ENCODE measurements at regions not wholly inside any gene's neighbourhood (a gene's known extent, or its start where the extent isn't known, plus 50 kb on each side); places are given as distances from the start of the nearest gene placed in this dataset.

- Histone ChIP-seq H3K36me3 (no peaks in the 10 kb centered on the region), H3K4me3 (ENCODE audit: low read depth, low read length) (no peak overlapping the region), H3K9me3 (no peaks in the 10 kb centered on the region), H3K4me1 (no peaks in the 10 kb centered on the region), H3K27me3 (no peaks in the 10 kb centered on the region)
- TF ChIP-seq, protein P1, sequence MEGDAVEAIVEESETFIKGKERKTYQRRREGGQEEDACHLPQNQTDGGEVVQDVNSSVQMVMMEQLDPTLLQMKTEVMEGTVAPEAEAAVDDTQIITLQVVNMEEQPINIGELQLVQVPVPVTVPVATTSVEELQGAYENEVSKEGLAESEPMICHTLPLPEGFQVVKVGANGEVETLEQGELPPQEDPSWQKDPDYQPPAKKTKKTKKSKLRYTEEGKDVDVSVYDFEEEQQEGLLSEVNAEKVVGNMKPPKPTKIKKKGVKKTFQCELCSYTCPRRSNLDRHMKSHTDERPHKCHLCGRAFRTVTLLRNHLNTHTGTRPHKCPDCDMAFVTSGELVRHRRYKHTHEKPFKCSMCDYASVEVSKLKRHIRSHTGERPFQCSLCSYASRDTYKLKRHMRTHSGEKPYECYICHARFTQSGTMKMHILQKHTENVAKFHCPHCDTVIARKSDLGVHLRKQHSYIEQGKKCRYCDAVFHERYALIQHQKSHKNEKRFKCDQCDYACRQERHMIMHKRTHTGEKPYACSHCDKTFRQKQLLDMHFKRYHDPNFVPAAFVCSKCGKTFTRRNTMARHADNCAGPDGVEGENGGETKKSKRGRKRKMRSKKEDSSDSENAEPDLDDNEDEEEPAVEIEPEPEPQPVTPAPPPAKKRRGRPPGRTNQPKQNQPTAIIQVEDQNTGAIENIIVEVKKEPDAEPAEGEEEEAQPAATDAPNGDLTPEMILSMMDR (IDR thresholded peaks at IDR 0.05; ENCODE audit: low read depth, low read length), result no peak
- no peak for DNase-seq
Measured at GRCh38 chr3:46135475-46135874, 72.6 kb downstream of the CCR1 start.

- Histone ChIP-seq H3K4me3 (ENCODE audit: low read depth, low read length) (no peak overlapping the region), H3K27me3 (no peaks in the 10 kb centered on the region), H3K4me1 (no peaks in the 10 kb centered on the region), H3K36me3 (no peaks in the 10 kb centered on the region), H3K9me3 (no peaks in the 10 kb centered on the region)
- DNase-seq, result no peak
- TF ChIP-seq, protein P1 (IDR thresholded peaks at IDR 0.05; ENCODE audit: low read depth, low read length), result no peak
Measured at GRCh38 chr3:46133285-46133684, 74.8 kb downstream of the CCR1 start.

DNA sequence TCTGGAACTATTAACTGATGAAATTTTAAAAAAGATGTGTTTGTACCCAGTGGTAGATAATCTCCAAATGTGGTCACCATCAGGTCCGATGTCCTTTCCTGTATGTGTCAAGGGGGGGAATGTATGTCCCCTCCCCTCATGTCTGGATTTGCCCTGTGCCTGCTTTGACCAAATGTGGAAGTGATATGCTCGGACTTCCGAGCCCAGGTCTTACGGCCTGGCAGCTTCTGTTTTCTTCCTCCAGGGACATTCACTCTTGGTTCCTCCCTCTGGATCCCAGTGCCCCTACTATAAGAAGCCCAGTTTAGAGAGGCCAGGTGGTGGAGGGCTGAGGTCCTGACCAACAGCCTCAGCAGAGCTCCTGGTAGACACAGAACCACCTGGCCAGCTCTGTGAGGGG lies 75.5 kb downstream of the CCR1 start:
- Histone ChIP-seq H3K9me3 (no peaks in the 10 kb centered on the region), H3K36me3 (no peaks in the 10 kb centered on the region), H3K4me1 (no peaks in the 10 kb centered on the region), H3K4me3 (ENCODE audit: low read depth, low read length) (no peak overlapping the region), H3K27me3 (no peaks in the 10 kb centered on the region)
- TF ChIP-seq, protein P1 (IDR thresholded peaks at IDR 0.05; ENCODE audit: low read depth, low read length), result no peak
- no peak for DNase-seq

DNA sequence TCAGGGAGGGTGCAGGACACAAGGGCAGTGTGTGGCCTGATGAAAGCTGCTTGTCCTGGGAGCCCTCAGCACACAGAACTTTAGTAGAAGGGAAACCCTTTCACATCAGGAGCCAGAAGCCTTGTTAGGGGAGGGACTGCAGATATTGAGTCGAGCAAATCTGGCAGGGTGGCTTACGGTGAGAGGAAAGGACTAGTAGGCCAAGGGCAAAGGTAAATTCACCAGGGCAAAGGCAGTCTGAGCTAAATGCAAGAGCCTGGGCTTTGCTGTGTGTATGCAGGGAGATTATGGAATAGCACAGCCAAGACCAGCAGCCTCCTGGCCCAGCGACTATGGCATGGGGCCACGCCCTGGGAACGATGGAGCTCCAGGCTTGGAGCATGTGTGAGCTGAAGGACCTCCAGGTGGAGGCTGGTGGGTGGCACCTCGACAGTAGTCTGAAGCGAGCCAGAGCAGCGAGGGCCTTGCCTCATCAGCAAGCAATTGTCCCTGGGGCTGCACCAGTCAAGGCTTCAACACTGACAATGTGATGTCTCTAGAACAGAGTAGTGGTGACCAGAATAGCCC lies 76.1 kb downstream of the CCR1 start:
- no peak for DNase-seq
- TF ChIP-seq, protein P1 (IDR thresholded peaks at IDR 0.05; ENCODE audit: low read depth, low read length), result no peak
- Histone ChIP-seq H3K36me3 (no peaks in the 10 kb centered on the region), H3K4me3 (ENCODE audit: low read depth, low read length) (no peak overlapping the region), H3K9me3 (no peaks in the 10 kb centered on the region), H3K4me1 (no peaks in the 10 kb centered on the region), H3K27me3 (no peaks in the 10 kb centered on the region)

DNA sequence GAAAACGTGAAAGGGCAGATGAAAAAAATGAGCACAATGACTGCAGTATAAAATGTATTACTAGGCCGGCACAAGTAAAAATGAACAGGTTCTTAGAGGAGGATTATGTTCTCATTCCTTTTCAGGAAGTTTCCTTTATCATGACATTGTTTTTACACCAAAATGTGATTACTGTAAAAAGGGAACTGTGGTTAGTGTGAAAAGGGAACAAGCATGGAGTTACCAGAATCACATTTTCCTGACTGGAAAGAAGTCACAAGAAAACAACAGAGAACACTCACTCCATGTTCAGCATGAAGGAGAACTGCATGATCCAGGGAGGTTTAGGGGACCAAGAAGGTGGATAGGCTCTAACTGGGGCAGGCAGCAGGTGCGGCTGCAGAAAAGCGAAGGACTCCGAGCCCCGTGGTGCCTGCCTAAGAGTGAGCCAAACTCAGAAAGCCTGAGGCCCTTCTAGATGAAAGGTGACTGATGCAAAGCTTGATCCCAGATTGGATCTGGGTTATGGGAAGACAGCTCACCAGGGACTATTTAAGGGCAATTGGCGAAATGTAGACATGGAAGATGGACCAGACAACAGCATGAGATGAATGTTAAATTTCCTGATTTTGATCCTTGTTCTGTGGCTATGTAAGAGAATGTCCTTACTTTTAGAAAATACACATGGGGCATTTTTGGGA lies 77.3 kb downstream of the CCR1 start:
- Histone ChIP-seq H3K4me3 (ENCODE audit: low read depth, low read length) (no peak overlapping the region), H3K27me3 (no peaks in the 10 kb centered on the region), H3K36me3 (no peaks in the 10 kb centered on the region), H3K9me3 (no peaks in the 10 kb centered on the region), H3K4me1 (no peaks in the 10 kb centered on the region)
- TF ChIP-seq, protein P1 (IDR thresholded peaks at IDR 0.05; ENCODE audit: low read depth, low read length), result no peak
- no peak for DNase-seq

- Histone ChIP-seq H3K4me1 (no peaks in the 10 kb centered on the region), H3K9me3 (no peaks in the 10 kb centered on the region)
Measured at GRCh38 chr3:46129588-46130272, 78.4 kb downstream of the CCR1 start.

More at GRCh38 chr3:46129588-46130272, 78.4 kb downstream of the CCR1 start:
- Histone ChIP-seq H3K4me3 (ENCODE audit: low read depth, low read length) (no peak overlapping the region), H3K27me3 (no peaks in the 10 kb centered on the region), H3K36me3 (no peaks in the 10 kb centered on the region)
- TF ChIP-seq, protein P1 (IDR thresholded peaks at IDR 0.05; ENCODE audit: low read depth, low read length), result no peak
- no peak for DNase-seq

Measured in BE2C (cell line).